AG09319 (cell line): ENCODE measurements at regions not wholly inside any gene's neighbourhood (a gene's known extent, or its start where the extent isn't known, plus 50 kb on each side); places are given as distances from the start of the nearest gene placed in this dataset.

Experiments used
- DNase-seq: peaks from one replicate; pipeline ENCODE4 v3.0.0-alpha.2; 2010; ENCODE audit warnings: low read depth; ENCODE audit errors: extremely low read depth
- CTCF ChIP-seq: IDR thresholded peaks from 2 replicates; pipeline ENCODE4 v1.5.1; 2011; ENCODE audit warnings: low read depth, mild to moderate bottlenecking, inconsistent platforms, low read length, moderate library complexity

- no peak for DNase-seq
- TF ChIP-seq CTCF: no peak
Measured at GRCh38 chr20:41872930-41873329, 254.8 kb upstream of the CHD6 start.

- no peak for TF ChIP-seq CTCF
- DNase-seq: no peak
Measured at GRCh38 chr20:41870869-41871462, 252.8 kb upstream of the CHD6 start.

- no peak for DNase-seq
- TF ChIP-seq CTCF: no peak
Measured at GRCh38 chr20:41869261-41869660, 251.1 kb upstream of the CHD6 start.

- DNase-seq: no peak
- TF ChIP-seq CTCF: no peak
Measured at GRCh38 chr20:41865938-41866337, 247.8 kb upstream of the CHD6 start.

- TF ChIP-seq CTCF: no peak
- no peak for DNase-seq
Measured at GRCh38 chr20:41862476-41862875, 244.3 kb upstream of the CHD6 start.

- no peak for DNase-seq
- TF ChIP-seq CTCF: no peak
Measured at GRCh38 chr20:41861772-41862422, 243.7 kb upstream of the CHD6 start.

GRCh38 chr20:41854765-41855164, 236.6 kb upstream of the CHD6 start:
- DNase-seq: no peak
- TF ChIP-seq CTCF: no peak
